ENCODE measurements at regions not wholly inside any gene's neighbourhood (a gene's known extent, or its start where the extent isn't known, plus 50 kb on each side); places are given as distances from the start of the nearest gene placed in this dataset.

- Histone ChIP-seq H3K27me3 (ENCODE audit: control insufficient read depth in 4 of 4, insufficient read depth in 4 of 4, low read length in 3 of 4) (peaks cover 0 to 4% (median 2%) of the 10 kb centered on the region in 4 donors), H3K36me3 (ENCODE audit: control insufficient read depth in 4 of 4, insufficient read depth in 3 of 4, low read depth in 1 of 4, low read length in 3 of 4) (no peaks in the 10 kb centered on the region), H3K4me1 (ENCODE audit: control insufficient read depth in 4 of 4, insufficient read depth in 4 of 4, low read length in 3 of 4) (no peaks in the 10 kb centered on the region), H3K9ac (ENCODE audit: low read depth in 1 of 2, low read length in 2 of 2) (no peak overlapping the region), H3K27ac (ENCODE audit: low read depth in 1 of 2, low read length in 2 of 2) (no peak overlapping the region), H3K4me3 (ENCODE audit: low read depth in 1 of 3, low read length in 3 of 3) (no peak overlapping the region), H3K9me3 (ENCODE audit: control insufficient read depth in 4 of 4, low read length in 3 of 4) (no peaks in the 10 kb centered on the region)
- TF ChIP-seq EGR1 (IDR thresholded peaks at IDR 0.05; ENCODE audit: low read depth in 2 of 2) (no peak), YY1 (IDR thresholded peaks at IDR 0.05) (no peak)
- WGBS, result 73% methylated on average over 20 of the region's 20 CpGs
- no peak for DNase-seq (ENCODE audit: low spot score)
Observed at GRCh38 chr17:77801545-77802332, 156.8 kb upstream of the TNRC6C start.

GRCh38 chr17:77802333-77802615 lies 156.2 kb upstream of the TNRC6C start:
- WGBS, result 13% methylated on average over 9 of the region's 9 CpGs
- Histone ChIP-seq H3K27ac (ENCODE audit: low read depth in 1 of 2, low read length in 2 of 2) (no peak overlapping the region), H3K9ac (ENCODE audit: low read depth in 1 of 2, low read length in 2 of 2) (no peak overlapping the region), H3K4me3 (ENCODE audit: low read depth in 1 of 3, low read length in 3 of 3) (no peak overlapping the region), H3K4me1 (ENCODE audit: control insufficient read depth in 4 of 4, insufficient read depth in 4 of 4, low read length in 3 of 4) (no peaks in the 10 kb centered on the region), H3K9me3 (ENCODE audit: control insufficient read depth in 4 of 4, low read length in 3 of 4) (no peaks in the 10 kb centered on the region), H3K27me3 (ENCODE audit: control insufficient read depth in 4 of 4, insufficient read depth in 4 of 4, low read length in 3 of 4) (peaks cover 0 to 4% (median 2%) of the 10 kb centered on the region in 4 donors), H3K36me3 (ENCODE audit: control insufficient read depth in 4 of 4, insufficient read depth in 3 of 4, low read depth in 1 of 4, low read length in 3 of 4) (no peaks in the 10 kb centered on the region)
- DNase-seq (ENCODE audit: low spot score), result no peak
- TF ChIP-seq HNF4G (IDR thresholded peaks at IDR 0.05) (no peak), SP1 (IDR thresholded peaks at IDR 0.05) (no peak), ATF3 (IDR thresholded peaks at IDR 0.05) (no peak), NR2F2 (IDR thresholded peaks at IDR 0.05) (no peak), RXRA (IDR thresholded peaks at IDR 0.05) (no peak), FOXA1 (IDR thresholded peaks at IDR 0.05) (no peak), FOXA2 (IDR thresholded peaks at IDR 0.05) (no peak), EGR1 (IDR thresholded peaks at IDR 0.05; ENCODE audit: low read depth in 2 of 2) (no peak), GABPA (IDR thresholded peaks at IDR 0.05 in 1 of 2, conservative IDR thresholded peaks at IDR 0.05 in 1 of 2) (no peak)
- TF ChIP-seq, protein P1, sequence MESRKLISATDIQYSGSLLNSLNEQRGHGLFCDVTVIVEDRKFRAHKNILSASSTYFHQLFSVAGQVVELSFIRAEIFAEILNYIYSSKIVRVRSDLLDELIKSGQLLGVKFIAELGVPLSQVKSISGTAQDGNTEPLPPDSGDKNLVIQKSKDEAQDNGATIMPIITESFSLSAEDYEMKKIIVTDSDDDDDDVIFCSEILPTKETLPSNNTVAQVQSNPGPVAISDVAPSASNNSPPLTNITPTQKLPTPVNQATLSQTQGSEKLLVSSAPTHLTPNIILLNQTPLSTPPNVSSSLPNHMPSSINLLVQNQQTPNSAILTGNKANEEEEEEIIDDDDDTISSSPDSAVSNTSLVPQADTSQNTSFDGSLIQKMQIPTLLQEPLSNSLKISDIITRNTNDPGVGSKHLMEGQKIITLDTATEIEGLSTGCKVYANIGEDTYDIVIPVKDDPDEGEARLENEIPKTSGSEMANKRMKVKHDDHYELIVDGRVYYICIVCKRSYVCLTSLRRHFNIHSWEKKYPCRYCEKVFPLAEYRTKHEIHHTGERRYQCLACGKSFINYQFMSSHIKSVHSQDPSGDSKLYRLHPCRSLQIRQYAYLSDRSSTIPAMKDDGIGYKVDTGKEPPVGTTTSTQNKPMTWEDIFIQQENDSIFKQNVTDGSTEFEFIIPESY (IDR thresholded peaks at IDR 0.05), result no peak
- TF ChIP-seq, protein P2, sequence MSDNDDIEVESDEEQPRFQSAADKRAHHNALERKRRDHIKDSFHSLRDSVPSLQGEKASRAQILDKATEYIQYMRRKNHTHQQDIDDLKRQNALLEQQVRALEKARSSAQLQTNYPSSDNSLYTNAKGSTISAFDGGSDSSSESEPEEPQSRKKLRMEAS (IDR thresholded peaks at IDR 0.05), result no peak
- TF ChIP-seq, protein P3, sequence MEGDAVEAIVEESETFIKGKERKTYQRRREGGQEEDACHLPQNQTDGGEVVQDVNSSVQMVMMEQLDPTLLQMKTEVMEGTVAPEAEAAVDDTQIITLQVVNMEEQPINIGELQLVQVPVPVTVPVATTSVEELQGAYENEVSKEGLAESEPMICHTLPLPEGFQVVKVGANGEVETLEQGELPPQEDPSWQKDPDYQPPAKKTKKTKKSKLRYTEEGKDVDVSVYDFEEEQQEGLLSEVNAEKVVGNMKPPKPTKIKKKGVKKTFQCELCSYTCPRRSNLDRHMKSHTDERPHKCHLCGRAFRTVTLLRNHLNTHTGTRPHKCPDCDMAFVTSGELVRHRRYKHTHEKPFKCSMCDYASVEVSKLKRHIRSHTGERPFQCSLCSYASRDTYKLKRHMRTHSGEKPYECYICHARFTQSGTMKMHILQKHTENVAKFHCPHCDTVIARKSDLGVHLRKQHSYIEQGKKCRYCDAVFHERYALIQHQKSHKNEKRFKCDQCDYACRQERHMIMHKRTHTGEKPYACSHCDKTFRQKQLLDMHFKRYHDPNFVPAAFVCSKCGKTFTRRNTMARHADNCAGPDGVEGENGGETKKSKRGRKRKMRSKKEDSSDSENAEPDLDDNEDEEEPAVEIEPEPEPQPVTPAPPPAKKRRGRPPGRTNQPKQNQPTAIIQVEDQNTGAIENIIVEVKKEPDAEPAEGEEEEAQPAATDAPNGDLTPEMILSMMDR (IDR thresholded peaks at IDR 0.05; ENCODE audit: low read depth, low read length, missing input control), result no peak
- TF ChIP-seq, protein P4, sequence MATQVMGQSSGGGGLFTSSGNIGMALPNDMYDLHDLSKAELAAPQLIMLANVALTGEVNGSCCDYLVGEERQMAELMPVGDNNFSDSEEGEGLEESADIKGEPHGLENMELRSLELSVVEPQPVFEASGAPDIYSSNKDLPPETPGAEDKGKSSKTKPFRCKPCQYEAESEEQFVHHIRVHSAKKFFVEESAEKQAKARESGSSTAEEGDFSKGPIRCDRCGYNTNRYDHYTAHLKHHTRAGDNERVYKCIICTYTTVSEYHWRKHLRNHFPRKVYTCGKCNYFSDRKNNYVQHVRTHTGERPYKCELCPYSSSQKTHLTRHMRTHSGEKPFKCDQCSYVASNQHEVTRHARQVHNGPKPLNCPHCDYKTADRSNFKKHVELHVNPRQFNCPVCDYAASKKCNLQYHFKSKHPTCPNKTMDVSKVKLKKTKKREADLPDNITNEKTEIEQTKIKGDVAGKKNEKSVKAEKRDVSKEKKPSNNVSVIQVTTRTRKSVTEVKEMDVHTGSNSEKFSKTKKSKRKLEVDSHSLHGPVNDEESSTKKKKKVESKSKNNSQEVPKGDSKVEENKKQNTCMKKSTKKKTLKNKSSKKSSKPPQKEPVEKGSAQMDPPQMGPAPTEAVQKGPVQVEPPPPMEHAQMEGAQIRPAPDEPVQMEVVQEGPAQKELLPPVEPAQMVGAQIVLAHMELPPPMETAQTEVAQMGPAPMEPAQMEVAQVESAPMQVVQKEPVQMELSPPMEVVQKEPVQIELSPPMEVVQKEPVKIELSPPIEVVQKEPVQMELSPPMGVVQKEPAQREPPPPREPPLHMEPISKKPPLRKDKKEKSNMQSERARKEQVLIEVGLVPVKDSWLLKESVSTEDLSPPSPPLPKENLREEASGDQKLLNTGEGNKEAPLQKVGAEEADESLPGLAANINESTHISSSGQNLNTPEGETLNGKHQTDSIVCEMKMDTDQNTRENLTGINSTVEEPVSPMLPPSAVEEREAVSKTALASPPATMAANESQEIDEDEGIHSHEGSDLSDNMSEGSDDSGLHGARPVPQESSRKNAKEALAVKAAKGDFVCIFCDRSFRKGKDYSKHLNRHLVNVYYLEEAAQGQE (IDR thresholded peaks at IDR 0.05), result no peak

All from liver (tissue), 8 donors.